A673 (cell line): ENCODE measurements at regions not wholly inside any gene's neighbourhood (a gene's known extent, or its start where the extent isn't known, plus 50 kb on each side); places are given as distances from the start of the nearest gene placed in this dataset.

ENCODE experiments used
- BruUV-seq: library from RNA; stranded (reverse); fragments of 400-500 nt; replicated peaks from 2 replicates; lab custom pipeline; 2021; lab: Mats Ljungman, UMichigan
- CTCF ChIA-PET: fragments of 300-600 bp; sonication (Branson Sonifier 250); formaldehyde crosslinking; loops from one replicate; lab custom pipeline; 2022; ENCODE audit warnings: antibody characterized with exemption; lab: Charles Lee
- POLR2A ChIA-PET: fragments of 300-600 bp; sonication (Branson Sonifier 250); formaldehyde crosslinking; loops from one replicate; lab custom pipeline; 2022; ENCODE audit warnings: antibody characterized with exemption; ENCODE audit not compliant: low non-redundant PET; lab: Charles Lee
- DNase-seq: peaks from one replicate; pipeline ENCODE4 v3.0.0-alpha.2; 2015; ENCODE audit warnings: low spot score
- H3K27ac ChIP-seq: fragments of 200-600 bp; sonication (generic); 2 replicates; pipeline ENCODE4 v1.5.1; 2016; ENCODE audit warnings: mixed run types, low read depth, mild to moderate bottlenecking, mixed read lengths, antibody characterized with exemption, low read length; ENCODE audit not compliant: poor library complexity, severe bottlenecking
- H3K27me3 ChIP-seq: fragments of 200-600 bp; sonication (generic); replicated peaks from 2 replicates; pipeline ENCODE4 v1.6.1; 2017; ENCODE audit warnings: mixed run types, low read depth, mild to moderate bottlenecking, mixed read lengths, antibody characterized with exemption, low read length; ENCODE audit not compliant: insufficient read depth, poor library complexity
- H3K36me3 ChIP-seq: fragments of 200-600 bp; sonication (generic); 2 replicates; pipeline ENCODE4 v1.6.1; 2016; ENCODE audit warnings: mixed run types, mild to moderate bottlenecking, mixed read lengths, antibody characterized with exemption, low read length; ENCODE audit not compliant: insufficient read depth, poor library complexity, severe bottlenecking
- H3K4me1 ChIP-seq: fragments of 200-600 bp; sonication (generic); 2 replicates; pipeline ENCODE4 v1.6.1; 2017; ENCODE audit warnings: mixed run types, mild to moderate bottlenecking, mixed read lengths, antibody characterized with exemption, low read length; ENCODE audit not compliant: insufficient read depth, poor library complexity, severe bottlenecking
- H3K4me3 ChIP-seq: fragments of 200-600 bp; sonication (generic); 2 replicates; pipeline ENCODE4 v1.5.1; 2016; ENCODE audit warnings: low read depth, mixed run types, mild to moderate bottlenecking, mixed read lengths, low read length; ENCODE audit not compliant: poor library complexity, severe bottlenecking
- H3K9me3 ChIP-seq: fragments of 200-600 bp; sonication (generic); 2 replicates; pipeline ENCODE4 v1.6.1; 2016; ENCODE audit warnings: mixed run types, low read depth, mild to moderate bottlenecking, mixed read lengths, antibody characterized with exemption, low read length; ENCODE audit not compliant: poor library complexity, severe bottlenecking
- EZH2 ChIP-seq: fragments of 200-600 bp; sonication (generic); IDR thresholded peaks from 2 replicates; pipeline ENCODE4 v1.6.1; 2017; ENCODE audit warnings: borderline replicate concordance, low read depth, mild to moderate bottlenecking, mixed read lengths, antibody characterized with exemption, low read length; ENCODE audit not compliant: poor library complexity, severe bottlenecking
- intact Hi-C: fragments of 100-400 bp; cut with micrococcal nuclease; formaldehyde crosslinking; loops from one replicate; pipeline ENCODE4 v1.10.0; 2022; ENCODE audit not compliant: unreplicated experiment
- TF ChIP-seq, protein P1 (sequence below): fragments of 300-800, 200-600 bp; sonication (generic); conservative IDR thresholded peaks from 2 replicates; pipeline ENCODE4 v1.5.1; 2017; ENCODE audit warnings: low read depth, mild to moderate bottlenecking, antibody characterized with exemption, low read length, moderate library complexity, mixed read lengths

DNA sequence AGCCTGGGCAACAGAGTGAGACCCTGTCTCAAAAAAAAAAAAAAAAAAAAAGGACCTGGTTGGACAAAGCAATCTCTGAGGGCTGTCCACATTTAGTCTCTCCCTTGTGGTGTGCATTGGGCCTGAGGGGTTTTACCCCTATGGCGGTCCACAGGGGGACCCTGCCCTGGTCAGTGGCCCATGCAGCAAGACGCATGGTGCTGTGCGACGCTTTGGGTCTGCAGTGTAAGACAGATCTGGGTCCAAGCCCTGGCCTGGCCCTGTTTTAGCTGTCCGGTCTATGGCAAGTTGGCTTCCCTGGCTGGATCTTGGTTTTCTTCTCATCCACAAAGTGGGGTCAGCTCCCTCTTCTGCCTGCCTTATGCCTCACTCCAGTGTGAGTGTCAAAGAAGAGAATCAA, 123.2 kb upstream of the NLRP1 start:
- no peak for DNase-seq
- ChIA-PET POLR2A (no interaction called here), CTCF (interaction anchor here (0.6 to 2.9 kb wide), 4 partner anchors 120 to 729 kb away, joined by 4 to 13 read pairs (median 6); no protein-coding TSS in a partner anchor)
- no TSS peak for BruUV-seq
- Histone ChIP-seq H3K36me3 (no peaks in the 10 kb centered on the region), H3K4me1 (no peaks in the 10 kb centered on the region), H3K9me3 (no peaks in the 10 kb centered on the region), H3K27ac (no peak overlapping the region), H3K27me3 (peaks cover 31% of the 10 kb centered on the region), H3K4me3 (no peak overlapping the region)
- intact Hi-C loops = loop anchor here (5.0 kb wide), 1 partner anchor 705 kb away; no protein-coding TSS in a partner anchor
- TF ChIP-seq EZH2 = no peak
- TF ChIP-seq, protein P1, sequence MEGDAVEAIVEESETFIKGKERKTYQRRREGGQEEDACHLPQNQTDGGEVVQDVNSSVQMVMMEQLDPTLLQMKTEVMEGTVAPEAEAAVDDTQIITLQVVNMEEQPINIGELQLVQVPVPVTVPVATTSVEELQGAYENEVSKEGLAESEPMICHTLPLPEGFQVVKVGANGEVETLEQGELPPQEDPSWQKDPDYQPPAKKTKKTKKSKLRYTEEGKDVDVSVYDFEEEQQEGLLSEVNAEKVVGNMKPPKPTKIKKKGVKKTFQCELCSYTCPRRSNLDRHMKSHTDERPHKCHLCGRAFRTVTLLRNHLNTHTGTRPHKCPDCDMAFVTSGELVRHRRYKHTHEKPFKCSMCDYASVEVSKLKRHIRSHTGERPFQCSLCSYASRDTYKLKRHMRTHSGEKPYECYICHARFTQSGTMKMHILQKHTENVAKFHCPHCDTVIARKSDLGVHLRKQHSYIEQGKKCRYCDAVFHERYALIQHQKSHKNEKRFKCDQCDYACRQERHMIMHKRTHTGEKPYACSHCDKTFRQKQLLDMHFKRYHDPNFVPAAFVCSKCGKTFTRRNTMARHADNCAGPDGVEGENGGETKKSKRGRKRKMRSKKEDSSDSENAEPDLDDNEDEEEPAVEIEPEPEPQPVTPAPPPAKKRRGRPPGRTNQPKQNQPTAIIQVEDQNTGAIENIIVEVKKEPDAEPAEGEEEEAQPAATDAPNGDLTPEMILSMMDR = no peak

GRCh38 chr17:5708344-5708743, 124.0 kb upstream of the NLRP1 start:
- intact Hi-C loops = loop anchor here (5.0 kb wide), 1 partner anchor 704 kb away; no protein-coding TSS in a partner anchor
- CTCF ChIA-PET = interaction anchor here (2.9 kb wide), 1 partner anchor 120 kb away, joined by 13 read pairs; no protein-coding TSS in a partner anchor
- peaks cover 34% of the 10 kb centered on the region for H3K27me3 ChIP-seq

GRCh38 chr17:5711344-5711743, 127.0 kb upstream of the NLRP1 start:
- peaks cover 54% of the 10 kb centered on the region for H3K27me3 ChIP-seq
- intact Hi-C loops = no loop called here
- POLR2A ChIA-PET = no interaction called here

More at GRCh38 chr17:5708344-5708743, 124.0 kb upstream of the NLRP1 start:
- H3K9me3 ChIP-seq = no peaks in the 10 kb centered on the region
- no TSS peak for BruUV-seq
- no peak for DNase-seq
- POLR2A ChIA-PET = no interaction called here
- no peak overlapping the region for H3K27ac ChIP-seq
- TF ChIP-seq EZH2 = no peak
- TF ChIP-seq, protein P1 = no peak
- H3K36me3 ChIP-seq = no peaks in the 10 kb centered on the region
- H3K4me3 ChIP-seq = no peak overlapping the region
- no peaks in the 10 kb centered on the region for H3K4me1 ChIP-seq

More at GRCh38 chr17:5711344-5711743, 127.0 kb upstream of the NLRP1 start:
- no TSS peak for BruUV-seq
- Histone ChIP-seq H3K27ac (no peak overlapping the region), H3K36me3 (no peaks in the 10 kb centered on the region), H3K9me3 (no peaks in the 10 kb centered on the region), H3K4me1 (no peaks in the 10 kb centered on the region), H3K4me3 (no peak overlapping the region)
- CTCF ChIA-PET = no interaction called here
- no peak for TF ChIP-seq EZH2
- TF ChIP-seq, protein P1 = no peak
- no peak for DNase-seq
